Right ventricle myocardium inferior (tissue), 1 donor: ENCODE measurements at regions not wholly inside any gene's neighbourhood (a gene's known extent, or its start where the extent isn't known, plus 50 kb on each side); places are given as distances from the start of the nearest gene placed in this dataset.

Experiments
- ATAC-seq: fragments of 200-7000 bp; cut with Tn5 transposase; one replicate; pipeline ENCODE4 v1.9.1; 2020; ENCODE audit warnings: mild to moderate bottlenecking, moderate library complexity
- DNase-seq: peaks from one replicate; pipeline ENCODE4 v3.0.0; 2021; ENCODE audit errors: missing footprints
- intact Hi-C: fragments of 100-400 bp; cut with DNase I; formaldehyde crosslinking; loops from one replicate; pipeline ENCODE4 v1.11.0; 2022
- donor health status: DM: no; HTN: yes; CAD: no; lungs with severe emphysema.

DNA sequence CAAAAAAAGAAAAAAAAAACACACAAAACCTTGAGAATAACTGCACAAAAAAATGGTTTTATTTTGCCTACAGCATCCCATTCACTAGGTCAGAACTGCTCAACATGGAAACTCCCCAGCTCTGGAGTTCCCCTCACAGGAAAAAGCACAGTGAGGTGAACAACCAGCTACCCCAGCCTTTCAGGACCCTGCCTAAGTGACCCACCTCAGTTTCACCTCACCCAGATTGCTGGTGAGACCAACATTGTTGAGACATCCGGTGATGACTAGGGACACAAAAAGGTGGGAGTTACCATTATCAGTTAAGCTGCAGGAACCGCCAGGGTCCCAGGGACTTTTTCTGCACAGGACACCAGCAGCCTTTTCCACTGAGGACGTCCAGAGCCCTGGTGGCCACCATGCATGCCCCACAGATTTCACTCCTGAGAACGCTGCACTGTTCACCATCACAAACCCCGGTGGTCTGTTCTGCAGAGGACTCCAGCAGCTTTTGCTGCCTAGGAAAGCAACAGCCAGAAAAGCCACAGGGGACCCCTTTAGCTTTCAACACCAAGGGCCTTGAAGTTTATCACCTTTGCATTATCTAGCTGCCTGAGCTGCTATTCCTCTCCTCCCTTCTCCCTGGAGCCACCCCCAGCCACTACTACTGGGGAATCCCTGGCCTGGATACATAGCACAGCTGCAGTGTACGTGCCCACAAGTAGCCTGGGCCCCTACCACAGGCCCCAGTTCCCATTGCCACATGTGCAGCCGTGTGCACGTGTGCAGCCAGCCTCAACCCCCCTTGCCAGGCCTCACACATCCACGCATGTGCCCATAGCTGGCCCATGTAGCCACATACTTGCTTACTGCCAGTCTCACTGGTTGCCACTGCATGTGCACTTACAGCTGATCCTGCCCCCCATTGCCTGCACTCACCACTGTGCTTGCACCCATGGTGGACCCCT lies 62.5 kb upstream of the FAR2 start:
- intact Hi-C loops = no loop called here
- DNase-seq (no peak), ATAC-seq (no peak)

DNA sequence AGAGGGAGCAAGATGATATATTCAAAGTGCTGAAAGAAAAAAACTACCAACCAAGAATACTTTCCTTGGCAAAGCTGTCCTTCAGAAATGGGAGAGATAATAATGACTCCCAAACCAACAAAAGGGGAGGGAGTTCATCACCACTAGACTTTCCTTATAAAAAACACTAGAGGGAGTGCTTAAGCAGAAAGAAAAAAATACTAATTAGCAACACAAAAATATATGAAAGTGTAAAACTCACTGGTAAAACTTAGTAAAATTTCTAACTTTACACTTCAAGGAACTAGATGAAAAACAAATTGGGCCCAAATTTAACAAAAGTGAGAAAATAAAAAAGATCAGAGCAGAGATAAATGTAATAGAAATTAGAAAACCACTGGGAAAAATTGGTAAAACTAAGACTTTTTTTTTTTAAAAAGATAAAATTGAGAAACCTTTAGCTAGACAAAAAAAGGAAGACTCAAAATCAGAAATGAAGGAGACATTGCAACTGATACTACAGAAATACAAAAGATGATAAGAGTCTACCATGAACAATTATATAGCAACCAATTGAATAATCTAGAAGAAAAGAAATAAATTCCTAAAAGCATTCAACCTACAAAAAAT lies 60.4 kb upstream of the FAR2 start:
- intact Hi-C loops = no loop called here
- no peak for DNase-seq
- ATAC-seq = no peak
